ENCODE measurements at regions not wholly inside any gene's neighbourhood (a gene's known extent, or its start where the extent isn't known, plus 50 kb on each side); places are given as distances from the start of the nearest gene placed in this dataset.

- TF ChIP-seq CTCF (IDR thresholded peaks at IDR 0.05) (no peak), ZFX (IDR thresholded peaks at IDR 0.05; ENCODE audit: borderline replicate concordance) (no peak)
Measured at GRCh38 chr6:67839818-67840217, 795.3 kb upstream of the ADGRB3 start.
